ENCODE measurements at regions not wholly inside any gene's neighbourhood (a gene's known extent, or its start where the extent isn't known, plus 50 kb on each side); places are given as distances from the start of the nearest gene placed in this dataset.
"Not testable (repeated sequence)": the region's sequence is repeated elsewhere in the genome, so short reads cannot be mapped to it uniquely, and the experiment has no call there.

DNA sequence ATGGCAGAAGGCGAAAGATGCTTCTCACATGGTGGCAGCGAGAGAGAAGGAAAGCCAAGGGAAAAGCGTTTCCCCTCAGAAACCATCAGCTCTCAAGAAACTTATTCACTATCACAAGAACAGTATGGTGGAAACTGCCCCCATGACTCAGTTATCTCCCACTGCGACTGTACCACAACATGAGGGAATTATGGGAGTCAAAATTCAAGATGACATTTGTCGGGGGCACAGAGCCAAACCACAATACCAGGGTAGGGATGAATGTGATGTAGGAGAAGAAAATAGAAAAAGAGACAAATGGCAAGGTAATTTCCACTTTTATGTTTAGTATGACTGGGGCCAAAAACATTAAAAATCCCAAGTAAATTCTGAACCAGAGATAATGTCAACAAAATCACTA, 216.8 kb downstream of the TRIM36 start:
- no peak for DNase-seq

DNA sequence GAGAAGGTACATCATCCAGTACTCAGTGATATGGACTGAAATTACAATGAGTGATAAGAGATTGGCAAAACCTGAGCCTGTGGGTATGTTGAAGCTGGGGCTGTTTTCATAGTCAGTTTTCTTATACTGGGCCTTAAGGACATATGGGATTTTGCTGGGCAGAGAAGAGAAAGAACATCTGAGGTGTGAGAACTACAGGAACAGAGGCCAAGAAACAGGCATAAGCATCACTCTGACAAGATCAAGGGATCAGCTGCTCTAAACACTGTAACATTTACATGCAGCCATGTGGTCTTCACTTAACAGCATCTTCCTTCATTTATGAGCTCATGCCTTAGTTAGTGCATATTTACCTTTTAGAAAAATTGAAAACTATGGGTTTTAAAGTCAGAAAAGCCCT, 220.0 kb downstream of the TRIM36 start:
- DNase-seq, result no peak

DNA sequence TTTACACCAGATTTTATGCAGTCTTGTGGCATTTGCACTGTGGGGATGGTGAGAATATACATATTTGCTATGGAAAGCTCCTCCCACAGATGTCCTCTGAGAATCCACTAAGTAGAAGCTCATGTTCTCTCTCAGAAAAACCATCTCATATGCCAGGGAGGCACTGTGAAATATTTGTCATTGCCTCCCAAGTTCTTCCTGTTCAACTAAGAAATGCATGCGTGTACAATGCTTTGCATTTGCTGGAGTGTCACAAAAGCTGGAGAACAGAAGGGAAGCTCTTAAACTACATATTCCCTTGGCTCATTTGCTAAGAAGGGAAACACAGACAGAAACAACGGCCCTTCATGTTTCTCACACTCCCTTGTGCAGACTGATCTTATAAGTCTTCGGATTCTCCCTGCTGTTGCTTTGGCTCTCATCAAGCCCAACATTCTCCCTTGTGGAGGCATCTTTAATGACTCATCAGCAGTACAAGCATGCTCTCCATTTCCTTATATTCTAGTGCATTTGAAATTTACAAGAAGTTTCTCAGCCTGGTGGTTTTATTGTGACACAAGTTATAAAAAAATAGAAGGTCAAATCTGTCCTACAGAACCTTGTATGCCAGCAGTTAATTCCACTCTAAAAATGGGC, 220.6 kb downstream of the TRIM36 start:
- no peak for DNase-seq

DNA sequence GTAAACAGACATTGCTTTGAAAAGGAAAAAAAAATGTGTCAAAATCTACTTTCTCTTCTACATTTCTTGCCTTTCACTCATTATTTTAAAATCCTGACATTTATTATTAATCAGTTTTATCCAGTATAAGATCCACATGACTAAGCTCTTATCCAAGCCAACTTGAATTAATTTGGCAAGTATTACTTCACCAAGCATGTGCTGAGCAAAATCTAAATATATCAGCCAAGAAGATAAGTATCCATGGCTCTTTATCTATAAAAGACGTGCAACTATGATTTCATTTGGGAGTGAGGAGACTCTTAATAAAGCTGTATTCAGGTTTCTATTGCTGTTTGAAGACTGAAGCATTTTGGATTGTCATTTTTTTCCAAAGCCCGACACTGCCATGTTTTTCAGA, 221.3 kb downstream of the TRIM36 start:
- no peak for DNase-seq

DNA sequence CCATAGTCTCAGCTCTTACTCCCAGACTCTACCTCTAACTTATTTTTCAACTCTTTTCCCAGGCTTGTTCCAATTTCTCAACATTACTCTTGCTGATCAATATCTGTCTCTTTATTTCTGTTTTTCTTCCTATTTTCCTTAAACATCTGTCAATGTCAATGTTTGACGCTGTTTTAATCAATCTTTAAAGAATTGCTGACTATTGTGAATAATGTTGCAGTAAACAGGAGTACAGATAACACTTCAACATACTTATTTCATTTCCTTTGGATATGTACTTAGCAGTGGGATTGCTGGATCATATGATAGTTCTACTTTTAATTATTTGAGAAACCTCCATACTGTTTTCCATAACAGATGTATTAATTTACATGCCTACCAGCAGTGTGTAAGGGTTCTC, 229.0 kb downstream of the TRIM36 start:
- DNase-seq, result no peak

DNA sequence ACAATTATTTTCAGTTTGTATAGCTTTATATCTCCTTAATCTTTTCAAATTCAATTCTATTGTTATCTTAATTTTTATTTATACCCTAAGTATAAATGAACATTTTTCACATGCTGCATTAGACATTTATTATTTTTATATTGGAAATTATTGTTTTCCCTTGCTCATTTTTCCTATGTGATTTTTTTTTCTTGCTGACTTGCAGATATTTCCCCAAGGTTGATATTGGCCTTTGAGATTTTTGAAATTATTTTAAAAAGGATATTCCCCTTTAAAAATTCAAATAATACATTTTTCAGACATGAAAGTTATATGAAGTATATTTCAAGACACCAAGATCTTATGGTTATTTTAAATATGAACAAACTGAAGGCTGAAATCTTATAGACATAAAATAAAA, 234.2 kb downstream of the TRIM36 start:
- DNase-seq, result no peak

DNA sequence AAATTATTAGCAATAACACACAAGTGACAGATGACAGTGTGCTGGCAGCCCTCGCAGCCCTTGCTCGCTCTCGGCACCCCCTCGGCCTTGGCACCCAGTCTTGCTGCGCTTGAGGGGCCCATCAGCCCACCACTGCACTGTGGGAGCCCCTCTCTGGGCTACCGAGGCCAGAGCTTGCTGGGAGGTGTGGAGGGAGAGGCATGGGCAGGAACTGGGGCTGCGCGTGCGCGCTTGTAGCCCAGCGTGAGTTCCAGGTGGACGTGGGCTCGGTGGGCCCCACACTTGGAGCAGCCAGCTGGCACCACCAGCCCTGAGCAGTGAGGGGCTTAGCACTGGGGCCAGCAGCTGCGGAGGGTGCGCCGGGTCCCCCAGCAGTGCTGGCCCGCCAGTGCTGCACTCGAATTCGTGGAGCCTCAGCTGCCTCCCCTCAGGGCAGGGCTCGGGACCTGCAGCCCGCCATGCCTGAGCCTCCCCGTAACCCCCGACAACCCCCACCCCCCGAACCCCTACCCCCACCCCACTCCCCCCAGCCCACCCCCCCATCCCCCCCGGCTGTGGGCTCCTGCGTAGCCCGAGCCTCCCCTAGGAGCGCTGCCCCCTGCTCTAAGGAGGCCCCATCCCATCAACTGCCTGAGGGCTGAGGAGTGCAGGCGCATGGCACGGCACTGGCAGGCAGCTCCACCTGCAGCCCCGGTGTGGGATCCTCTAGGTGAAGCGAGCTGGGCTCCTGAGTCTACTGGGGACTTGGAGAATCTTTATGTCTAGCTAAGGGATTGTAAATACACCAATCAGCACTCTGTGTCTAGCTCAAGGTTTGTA, 240.9 kb downstream of the TRIM36 start:
- no peak for DNase-seq

DNA sequence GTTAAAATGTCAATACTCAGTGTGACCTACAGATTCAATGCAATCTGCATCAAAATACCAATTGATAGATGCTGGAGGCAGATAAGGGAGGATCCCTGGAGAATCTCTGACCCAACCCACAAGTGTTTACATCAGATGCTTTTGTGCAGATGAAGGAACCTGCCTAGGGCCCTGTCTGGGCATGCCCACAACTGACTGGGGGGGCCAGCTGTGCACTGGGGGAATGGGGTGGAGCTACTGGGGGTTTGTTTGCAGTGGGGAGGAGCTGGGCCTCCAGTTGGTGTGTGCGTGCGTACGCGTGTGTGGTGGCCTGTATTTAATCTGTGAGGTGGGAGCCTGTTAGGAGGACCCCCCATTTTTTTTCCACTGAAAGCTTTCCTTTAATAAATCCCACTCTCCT, 244.9 kb downstream of the TRIM36 start:
- no peak for DNase-seq

DNA sequence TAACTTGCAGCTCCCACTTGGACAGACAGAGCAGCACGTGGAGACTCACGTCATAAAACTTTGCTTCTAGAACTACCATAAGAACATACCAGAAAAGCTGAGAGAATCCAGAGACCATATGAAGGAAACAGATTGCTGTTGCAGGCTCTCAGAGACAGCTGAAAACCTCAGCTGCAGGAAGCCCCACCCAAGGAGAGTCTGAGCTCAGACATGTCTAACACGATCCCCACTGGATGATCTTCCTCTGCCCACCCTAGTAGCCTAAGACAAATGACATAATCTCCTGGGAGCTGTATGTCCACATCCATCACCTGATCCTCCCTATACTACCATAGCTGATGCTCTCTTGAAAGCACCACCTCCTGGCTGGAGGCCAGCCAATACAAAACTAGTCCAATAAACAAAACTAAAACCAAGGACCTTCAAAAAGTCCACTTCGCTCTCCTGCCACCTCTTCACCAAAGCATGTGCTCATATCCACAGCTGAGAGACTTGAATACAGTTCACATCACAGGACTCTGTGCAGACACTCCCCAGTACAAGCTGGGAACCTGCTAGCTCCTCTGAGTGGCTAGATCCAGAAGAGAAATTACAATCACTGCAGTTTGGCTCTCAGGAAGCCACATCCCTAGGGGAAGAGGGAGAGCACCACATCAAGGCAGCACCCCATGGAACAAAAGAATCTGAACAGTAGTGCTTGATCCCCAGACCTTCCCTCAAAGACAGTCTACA, 257.4 kb downstream of the TRIM36 start:
- no peak for DNase-seq

DNA sequence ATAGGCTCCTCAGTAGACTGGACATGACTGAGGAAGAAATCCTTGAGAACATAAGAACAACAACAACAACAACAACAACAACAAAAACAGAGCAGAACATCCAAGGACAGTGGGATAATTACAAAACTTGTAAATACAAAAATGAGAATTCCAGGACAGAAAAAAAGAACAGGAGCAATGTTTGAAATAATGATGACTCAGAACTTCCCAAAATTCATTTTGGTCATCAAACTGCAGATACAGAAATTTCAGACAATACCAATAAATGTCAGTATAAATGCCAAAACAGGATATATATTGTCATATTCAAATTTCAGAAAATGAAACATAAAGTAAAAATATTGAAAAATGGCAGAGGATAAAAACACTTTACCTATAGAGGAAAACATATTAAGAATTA, 259.0 kb downstream of the TRIM36 start:
- no peak for DNase-seq

DNA sequence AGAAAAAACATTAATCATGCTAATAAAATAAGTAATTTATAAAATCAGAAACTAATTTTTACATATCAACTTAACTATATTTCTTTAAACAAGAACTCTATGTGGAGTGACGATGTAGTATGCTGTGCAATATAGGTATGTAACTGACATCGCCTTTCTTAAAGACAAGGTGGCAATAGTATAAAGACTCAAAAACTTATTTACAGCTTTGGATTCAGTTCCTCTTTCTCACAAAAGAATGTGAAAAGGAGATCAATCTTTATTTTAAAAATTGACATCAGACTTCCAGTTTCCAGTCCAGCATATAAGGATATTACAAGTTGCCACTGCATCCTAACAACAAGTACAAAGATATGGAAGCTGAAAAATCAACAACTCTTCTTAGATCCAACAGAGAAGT, 260.3 kb downstream of the TRIM36 start:
- DNase-seq, result no peak

DNA sequence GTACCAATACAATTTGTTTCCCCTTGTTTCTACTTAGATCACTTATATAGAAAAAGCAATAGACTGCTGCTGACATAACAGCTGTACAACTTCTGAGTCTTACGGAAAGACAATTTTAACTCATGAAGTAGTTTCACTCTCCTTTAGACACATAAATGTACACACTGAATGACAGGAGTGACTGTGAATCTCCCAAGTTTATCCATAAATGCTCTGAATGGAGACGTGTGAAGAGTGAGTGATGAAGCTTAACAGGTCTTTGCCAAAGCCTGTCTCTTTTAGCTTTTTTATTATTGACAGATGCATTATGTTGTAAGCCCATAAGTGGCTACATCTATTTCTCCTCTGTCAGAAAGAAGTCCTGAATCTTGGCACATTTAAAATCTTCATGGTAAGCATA, 265.9 kb downstream of the TRIM36 start:
- no peak for DNase-seq

DNA sequence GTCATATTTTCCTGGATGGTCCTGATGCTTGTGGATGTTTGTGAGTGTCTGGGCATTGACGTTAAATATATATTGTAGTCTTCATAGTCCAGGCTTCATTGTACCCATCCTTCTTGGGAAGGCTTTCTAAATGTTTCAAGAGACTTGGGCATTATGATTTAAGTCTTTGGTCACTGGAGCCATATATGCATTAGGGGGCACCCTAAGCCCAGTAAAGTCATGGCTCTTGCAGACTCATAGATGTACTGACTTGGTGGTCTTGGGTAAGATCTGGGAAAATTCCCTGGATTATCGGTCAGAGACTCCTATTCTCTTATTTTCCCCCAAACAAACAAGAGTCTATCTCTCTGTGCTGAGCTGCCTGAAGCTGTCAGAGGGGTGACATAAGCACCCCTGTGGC, 271.1 kb downstream of the TRIM36 start:
- DNase-seq, result no peak

DNA sequence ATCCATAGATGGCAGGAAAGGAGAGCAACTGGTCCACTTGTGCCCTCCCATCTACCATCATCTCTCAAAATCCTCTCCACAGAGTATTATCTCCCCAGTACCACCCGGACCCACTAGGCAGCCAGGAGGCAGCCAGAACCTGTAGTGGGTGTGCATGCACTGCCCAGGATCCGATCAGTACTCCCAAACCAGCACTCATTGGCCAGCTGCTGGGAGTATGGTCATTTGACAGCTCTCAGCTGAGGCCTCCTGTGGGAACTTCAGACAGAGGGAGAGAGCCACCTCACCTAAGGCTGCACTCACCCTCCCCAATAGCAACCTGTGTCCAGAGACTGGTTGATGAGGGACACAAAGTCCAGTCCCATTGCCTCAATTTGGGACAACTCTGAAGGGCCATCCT, 286.0 kb downstream of the TRIM36 start:
- no peak for DNase-seq

DNA sequence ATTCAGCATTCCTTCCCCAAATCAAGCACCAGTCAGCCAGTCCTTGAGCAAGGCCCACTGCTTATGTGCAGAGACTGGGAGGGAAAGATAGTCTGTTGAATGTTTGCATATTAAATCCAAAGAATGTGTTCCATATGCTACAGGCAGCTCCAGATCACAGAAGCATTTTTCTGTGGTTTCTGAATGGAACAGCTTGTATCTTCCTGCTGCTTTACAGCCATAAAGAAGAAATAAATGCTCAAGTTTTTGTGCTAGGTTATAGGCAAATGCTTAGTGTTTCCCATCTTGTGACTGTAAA, 310.3 kb downstream of the TRIM36 start:
- DNase-seq, result no peak

DNA sequence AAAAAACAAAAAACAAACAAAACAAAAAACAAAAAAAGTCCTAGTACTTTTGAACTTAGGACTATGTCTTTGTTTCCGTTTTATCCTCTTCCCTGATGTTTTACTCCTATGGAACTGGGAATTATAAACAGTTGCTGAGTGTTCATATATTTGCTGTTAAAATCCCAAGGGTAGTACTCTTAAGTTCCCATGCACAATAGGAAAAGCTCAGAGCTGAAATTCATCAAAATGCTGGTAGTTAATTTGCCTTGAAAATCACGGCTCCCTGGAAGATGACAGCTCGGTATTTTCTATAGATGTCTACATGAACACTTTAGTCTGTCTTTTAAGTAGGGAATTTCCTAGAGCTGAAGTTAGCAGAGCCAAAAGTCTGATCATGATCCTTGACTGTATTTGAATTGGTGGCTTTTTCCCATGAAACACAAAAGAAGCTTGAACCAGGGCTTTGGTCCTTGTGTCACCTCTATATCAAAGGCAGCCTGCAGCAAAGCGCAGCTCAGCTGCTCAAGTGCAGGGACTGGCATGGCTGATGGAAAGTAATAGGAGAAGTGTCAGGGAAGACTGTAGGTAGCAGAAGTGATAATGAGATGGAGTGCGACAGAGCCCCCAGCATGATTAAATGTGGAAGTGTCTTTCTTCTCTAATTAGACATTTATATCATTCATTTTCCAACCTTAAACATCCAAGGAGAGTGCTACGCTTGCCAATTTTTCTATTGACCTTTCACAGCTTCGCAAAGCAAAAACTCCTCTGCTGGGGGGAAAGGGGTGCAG, 310.9 kb downstream of the TRIM36 start:
- no peak for DNase-seq

DNA sequence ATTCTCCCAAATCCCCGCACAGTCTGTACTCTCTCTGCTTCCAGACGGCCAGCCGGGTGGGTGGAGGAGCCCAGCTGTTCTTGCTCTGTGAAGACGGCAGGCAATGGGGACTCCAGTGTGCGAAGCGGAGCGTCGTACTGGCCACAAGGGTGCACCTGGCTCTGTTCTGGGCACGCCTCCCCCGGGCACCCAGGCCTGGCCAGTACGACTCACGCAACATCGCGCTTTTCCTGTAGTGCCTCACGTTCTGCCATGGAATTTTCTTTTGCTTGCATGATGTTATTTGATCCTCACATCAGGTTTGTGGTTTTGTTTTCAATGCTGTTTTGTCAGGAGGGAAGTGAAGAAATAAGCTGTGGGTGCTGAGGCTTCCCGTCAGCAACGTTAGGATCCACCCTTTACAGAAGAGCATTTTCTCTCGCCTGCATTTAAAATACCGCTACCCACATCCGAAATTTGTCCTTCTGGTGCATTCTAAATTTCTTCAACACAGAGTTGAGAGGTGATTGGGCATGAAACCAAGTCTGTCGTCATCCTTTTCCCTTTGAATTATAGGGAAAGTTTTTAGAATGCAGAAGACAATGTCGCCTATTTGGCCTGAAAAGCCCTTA, 311.7 kb downstream of the TRIM36 start:
- DNase-seq, result no peak

DNA sequence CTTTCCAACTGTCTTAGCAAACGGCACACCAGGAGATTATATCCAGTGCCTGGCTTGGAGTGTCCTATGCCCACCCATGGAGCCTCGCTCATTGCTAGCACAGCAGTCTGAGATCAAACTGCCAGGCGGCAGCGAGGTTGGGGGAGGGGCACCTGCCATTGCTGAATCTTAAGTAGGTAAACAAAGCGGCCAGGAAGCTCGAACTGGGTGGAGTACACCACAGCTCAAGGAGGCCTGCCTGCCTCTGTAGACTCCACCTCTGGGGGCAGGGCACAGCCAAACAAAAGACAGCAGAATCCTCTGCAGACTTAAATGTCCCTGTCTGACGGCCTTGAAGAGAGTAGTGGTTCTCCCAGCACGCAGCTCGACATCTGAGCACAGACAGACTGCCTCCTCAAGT, 325.0 kb downstream of the TRIM36 start:
- DNase-seq, result not testable (repeated sequence)

DNA sequence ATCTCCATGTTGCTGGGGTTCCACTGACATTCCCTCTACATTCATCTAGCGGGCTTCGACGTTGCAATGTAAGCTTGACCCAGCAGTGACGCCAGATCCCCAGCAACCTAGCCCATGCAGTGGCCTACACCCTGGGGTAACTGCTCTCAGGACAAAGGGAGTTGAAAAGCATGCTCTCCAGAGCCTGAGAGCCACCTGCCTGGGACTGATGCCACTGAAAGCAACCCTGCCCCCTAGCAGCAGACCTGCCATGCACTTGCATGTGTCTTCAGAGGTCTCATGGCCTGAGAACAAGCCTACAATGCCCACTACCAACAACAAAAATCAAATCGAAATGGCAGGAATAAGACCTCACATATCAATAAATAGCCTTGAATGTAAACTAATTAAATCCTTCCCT, 330.3 kb downstream of the TRIM36 start:
- DNase-seq, result no peak

DNA sequence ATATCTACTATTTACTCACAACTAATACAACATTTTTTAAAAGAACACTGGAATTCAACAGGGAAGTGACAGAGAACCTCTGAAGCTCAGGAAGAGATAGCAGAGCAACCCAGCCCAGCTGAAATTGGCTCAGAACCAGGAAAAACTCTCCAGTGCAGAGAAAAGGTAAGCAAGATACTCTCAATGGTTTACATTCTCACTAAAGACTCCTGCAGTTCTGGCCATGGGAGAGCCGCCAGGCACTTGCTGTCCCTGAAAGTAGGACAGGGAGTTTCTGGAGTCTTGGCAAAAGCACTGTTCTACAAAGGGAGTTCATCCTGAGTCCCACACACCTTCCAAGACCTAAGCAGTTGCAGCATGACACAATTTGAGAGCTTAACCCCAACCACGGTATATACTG, 330.8 kb downstream of the TRIM36 start:
- DNase-seq, result no peak

DNA sequence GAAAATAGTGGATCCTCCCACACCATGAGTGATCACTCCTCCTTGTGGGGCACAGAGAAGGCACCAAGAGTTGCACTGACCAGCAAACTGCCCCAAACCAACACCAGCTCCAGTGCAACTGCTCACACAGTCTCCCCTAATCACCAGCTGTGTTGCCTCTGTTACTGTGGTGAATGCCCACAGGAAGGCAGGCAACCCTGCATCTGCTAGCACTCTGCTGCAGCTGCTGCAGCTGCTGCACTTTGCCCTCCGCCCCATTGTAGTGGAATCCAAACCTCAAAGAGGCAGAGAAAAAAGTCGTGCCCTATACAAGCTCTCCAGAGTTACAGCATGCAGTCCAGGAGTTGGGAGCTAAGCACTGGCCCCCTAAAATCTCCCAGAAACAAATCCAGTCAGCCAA, 339.6 kb downstream of the TRIM36 start:
- no peak for DNase-seq

DNA sequence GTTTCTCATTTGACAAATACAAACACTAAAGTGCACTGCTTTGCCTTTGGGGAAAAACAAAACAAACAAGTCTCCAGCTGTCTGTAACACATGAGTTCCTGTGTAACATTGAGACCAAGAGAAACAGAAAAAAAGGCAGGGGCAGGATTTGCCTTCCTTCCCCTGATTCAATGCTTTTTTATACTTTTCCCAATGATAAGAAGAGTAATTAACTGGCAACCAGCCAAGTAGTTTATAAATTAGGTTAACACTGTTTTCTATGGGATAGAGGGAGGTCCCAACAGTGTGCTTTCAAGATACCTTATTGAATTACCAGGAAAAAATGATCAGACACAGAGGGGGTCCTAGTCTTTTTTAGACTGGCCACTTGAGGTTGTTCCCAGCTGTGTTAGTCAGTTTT, 346.8 kb downstream of the TRIM36 start:
- no peak for DNase-seq

DNA sequence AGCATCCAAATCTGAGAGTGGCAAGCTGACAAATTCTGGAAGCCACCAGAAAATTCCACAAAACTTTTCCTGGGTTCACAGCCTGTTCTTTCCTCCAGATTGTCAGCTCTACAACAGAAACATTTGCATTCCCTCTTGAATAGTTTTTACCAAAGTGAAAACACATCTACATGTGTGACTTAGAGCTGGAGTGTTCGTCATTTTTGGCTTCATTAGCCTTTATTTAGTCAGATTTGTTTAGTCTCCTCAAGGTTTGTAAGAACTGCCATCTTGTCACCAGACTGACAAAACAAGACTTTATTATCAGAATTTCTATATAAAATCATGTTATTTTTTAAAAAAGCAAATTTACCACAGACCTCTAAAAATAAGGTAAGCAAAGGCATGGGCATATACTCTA, 347.3 kb downstream of the TRIM36 start:
- DNase-seq, result no peak
